ENCODE measurements at regions not wholly inside any gene's neighbourhood (a gene's known extent, or its start where the extent isn't known, plus 50 kb on each side); places are given as distances from the start of the nearest gene placed in this dataset.

- Histone ChIP-seq H3F3A (ENCODE audit: control insufficient read depth, insufficient read depth) (no peaks in the 10 kb centered on the region), H3K4me3 (ENCODE audit: low read length) (no peak overlapping the region), H3K9me2 (replicated peaks; ENCODE audit: control insufficient read depth, low read length) (no peaks in the 10 kb centered on the region), H3K4me2 (ENCODE audit: low read length) (no peak overlapping the region), H3K4me1 (ENCODE audit: control insufficient read depth, low read length) (no peaks in the 10 kb centered on the region), H3K79me2 (ENCODE audit: control insufficient read depth, low read length) (no peaks in the 10 kb centered on the region), H3K27ac (ENCODE audit: low read depth, low read length) (no peak overlapping the region), H3K27me3 (ENCODE audit: control insufficient read depth, low read length) (no peaks in the 10 kb centered on the region), H3K36me3 (ENCODE audit: control insufficient read depth, low read length) (no peaks in the 10 kb centered on the region), H4K20me1 (ENCODE audit: control insufficient read depth, insufficient read depth, low read depth, low read length) (no peaks in the 10 kb centered on the region), H3K9me3 (ENCODE audit: control insufficient read depth, insufficient read depth, low read length) (no peaks in the 10 kb centered on the region)
- TF ChIP-seq EZH2phosphoT487 (IDR thresholded peaks at IDR 0.05; ENCODE audit: borderline replicate concordance, low read length) (no peak), CTCF (IDR thresholded peaks at IDR 0.05; ENCODE audit: low read depth, low read length, poor library complexity, severe bottlenecking) (no peak)
Measured at GRCh38 chr2:52940101-52940500, 827.5 kb upstream of the CHAC2 start.

DNA sequence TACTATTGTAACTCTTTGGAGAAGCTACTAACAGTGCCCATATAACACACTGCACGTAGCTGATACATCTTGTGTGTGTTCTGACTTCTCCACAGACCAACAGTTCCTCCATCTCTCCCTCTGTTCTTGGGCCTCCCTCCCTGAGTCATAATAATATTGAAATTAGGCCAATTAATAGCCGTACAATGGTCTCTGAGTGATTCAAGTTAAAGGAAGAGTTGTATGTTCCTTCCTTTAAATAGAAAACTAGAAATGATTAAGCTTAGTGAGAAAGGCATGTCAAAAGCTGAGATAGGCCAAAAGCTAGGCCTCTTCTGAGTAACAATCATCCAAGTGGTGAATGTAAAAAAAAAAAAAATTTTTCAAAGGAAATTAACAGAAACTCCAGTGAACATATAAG lies 828.4 kb upstream of the CHAC2 start:
- H3K27me3 ChIP-seq (ENCODE audit: control insufficient read depth, low read length): no peaks in the 10 kb centered on the region
- no peaks in the 10 kb centered on the region for H3K4me1 ChIP-seq (ENCODE audit: control insufficient read depth, low read length)
- H3K9me2 ChIP-seq (replicated peaks; ENCODE audit: control insufficient read depth, low read length): no peaks in the 10 kb centered on the region
- TF ChIP-seq EZH2phosphoT487 (IDR thresholded peaks at IDR 0.05; ENCODE audit: borderline replicate concordance, low read length) (no peak), CTCF (IDR thresholded peaks at IDR 0.05; ENCODE audit: low read depth, low read length, poor library complexity, severe bottlenecking) (no peak)
- H3K36me3 ChIP-seq (ENCODE audit: control insufficient read depth, low read length): no peaks in the 10 kb centered on the region
- H3F3A ChIP-seq (ENCODE audit: control insufficient read depth, insufficient read depth): no peaks in the 10 kb centered on the region
- no peaks in the 10 kb centered on the region for H3K79me2 ChIP-seq (ENCODE audit: control insufficient read depth, low read length)
- no peaks in the 10 kb centered on the region for H3K9me3 ChIP-seq (ENCODE audit: control insufficient read depth, insufficient read depth, low read length)
- no peaks in the 10 kb centered on the region for H4K20me1 ChIP-seq (ENCODE audit: control insufficient read depth, insufficient read depth, low read depth, low read length)
- no peak overlapping the region for H3K27ac ChIP-seq (ENCODE audit: low read depth, low read length)
- no peak overlapping the region for H3K4me2 ChIP-seq (ENCODE audit: low read length)
- H3K4me3 ChIP-seq (ENCODE audit: low read length): no peak overlapping the region

DNA sequence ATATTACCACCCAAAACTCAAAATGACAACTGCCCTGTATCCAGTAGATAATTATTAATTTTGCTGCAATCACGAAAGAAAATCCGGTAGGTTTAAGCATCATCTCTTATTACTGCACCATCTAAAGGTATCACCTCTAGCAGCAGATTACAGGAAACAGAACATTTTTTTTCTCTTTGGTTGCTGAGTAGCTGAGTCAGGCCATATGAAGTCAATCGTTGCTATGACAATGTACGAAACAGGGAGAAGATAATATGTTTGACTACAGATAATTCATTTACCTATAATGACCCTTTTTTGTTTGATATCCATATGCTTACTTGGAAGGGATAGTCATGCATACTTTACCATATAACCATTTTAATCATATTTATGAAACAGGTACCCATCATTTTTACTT lies 831.6 kb upstream of the CHAC2 start:
- Histone ChIP-seq H3K4me2 (ENCODE audit: low read length) (no peak overlapping the region), H3K27ac (ENCODE audit: low read depth, low read length) (no peak overlapping the region), H3K4me3 (ENCODE audit: low read length) (no peak overlapping the region), H3K36me3 (ENCODE audit: control insufficient read depth, low read length) (no peaks in the 10 kb centered on the region), H4K20me1 (ENCODE audit: control insufficient read depth, insufficient read depth, low read depth, low read length) (no peaks in the 10 kb centered on the region), H3K9me3 (ENCODE audit: control insufficient read depth, insufficient read depth, low read length) (no peaks in the 10 kb centered on the region), H3F3A (ENCODE audit: control insufficient read depth, insufficient read depth) (no peaks in the 10 kb centered on the region), H3K27me3 (ENCODE audit: control insufficient read depth, low read length) (no peaks in the 10 kb centered on the region), H3K9me2 (replicated peaks; ENCODE audit: control insufficient read depth, low read length) (no peaks in the 10 kb centered on the region), H3K79me2 (ENCODE audit: control insufficient read depth, low read length) (no peaks in the 10 kb centered on the region), H3K4me1 (ENCODE audit: control insufficient read depth, low read length) (no peaks in the 10 kb centered on the region)
- TF ChIP-seq EZH2phosphoT487 (IDR thresholded peaks at IDR 0.05; ENCODE audit: borderline replicate concordance, low read length) (no peak), CTCF (IDR thresholded peaks at IDR 0.05; ENCODE audit: low read depth, low read length, poor library complexity, severe bottlenecking) (no peak)

Data from DOHH2 (cell line).